GM19193 (cell line): ENCODE measurements at regions not wholly inside any gene's neighbourhood (a gene's known extent, or its start where the extent isn't known, plus 50 kb on each side); places are given as distances from the start of the nearest gene placed in this dataset.

ENCODE experiments used
- POLR2A ChIP-seq: IDR thresholded peaks from 4 replicates; pipeline ENCODE4 v1.6.1; 2011; ENCODE audit not compliant: insufficient read depth, insufficient read length; ENCODE audit errors: extremely low read depth

GRCh38 chr2:75342504-75343175 is 143.3 kb upstream of the TACR1 start:
- TF ChIP-seq POLR2A = no peak

DNA sequence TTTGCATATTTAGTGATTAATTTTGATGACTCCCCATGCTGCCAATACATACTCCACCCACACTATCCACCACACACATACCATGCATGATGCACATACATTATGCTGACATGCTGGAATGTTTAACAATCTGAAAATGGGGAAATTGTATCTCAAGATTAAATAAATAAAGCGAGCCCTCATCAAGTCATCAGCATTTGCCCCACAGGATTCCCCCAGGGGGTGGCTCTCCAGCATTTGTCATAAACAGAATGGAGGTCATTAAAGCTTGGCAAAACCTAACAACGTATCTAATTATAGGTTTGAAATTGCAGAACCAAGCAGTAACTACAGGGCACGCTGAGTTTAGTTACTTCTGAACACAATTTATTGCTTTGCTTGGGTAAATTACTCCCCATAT is 141.2 kb upstream of the TACR1 start:
- TF ChIP-seq POLR2A = no peak

GRCh38 chr2:75338461-75338860 is 139.1 kb upstream of the TACR1 start:
- no peak for TF ChIP-seq POLR2A

DNA sequence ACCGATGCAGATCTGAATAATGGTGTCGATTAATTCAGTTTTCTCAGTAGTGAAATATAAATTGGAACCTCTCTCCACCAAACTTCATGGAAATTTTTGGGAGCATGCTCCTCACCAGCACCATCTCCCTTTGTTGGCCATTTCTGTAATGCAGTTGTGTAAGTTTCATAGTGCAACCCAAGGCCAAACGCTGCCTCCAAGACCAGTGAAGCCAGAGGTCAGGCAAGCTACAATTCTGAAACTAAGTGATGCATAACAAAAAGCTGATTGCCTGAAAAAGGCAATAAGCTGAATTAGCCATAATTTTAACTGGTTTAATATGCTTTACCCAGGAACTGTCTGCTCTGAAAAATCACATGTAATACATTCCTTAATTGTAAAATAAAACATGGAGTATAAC is 138.3 kb upstream of the TACR1 start:
- no peak for TF ChIP-seq POLR2A

DNA sequence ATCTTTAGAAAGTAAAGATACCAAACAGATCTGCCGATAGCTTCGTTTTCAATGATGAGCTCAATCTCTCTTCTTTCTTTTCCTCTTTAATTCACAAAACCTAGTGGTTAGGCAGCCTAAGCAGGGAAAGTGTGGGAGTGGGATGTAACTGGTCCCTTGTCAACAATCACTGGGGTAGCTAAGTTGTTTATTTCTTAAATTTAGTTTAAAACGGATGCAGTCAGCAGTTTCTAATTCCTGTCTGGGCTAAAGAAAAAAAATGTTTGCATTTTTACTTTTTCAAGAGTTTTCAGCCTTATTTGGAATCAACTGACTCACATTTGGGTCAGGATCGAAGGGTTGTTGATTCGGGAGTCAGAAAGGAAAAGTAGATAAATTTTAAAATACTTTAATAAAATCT is 137.7 kb upstream of the TACR1 start:
- TF ChIP-seq POLR2A = no peak

DNA sequence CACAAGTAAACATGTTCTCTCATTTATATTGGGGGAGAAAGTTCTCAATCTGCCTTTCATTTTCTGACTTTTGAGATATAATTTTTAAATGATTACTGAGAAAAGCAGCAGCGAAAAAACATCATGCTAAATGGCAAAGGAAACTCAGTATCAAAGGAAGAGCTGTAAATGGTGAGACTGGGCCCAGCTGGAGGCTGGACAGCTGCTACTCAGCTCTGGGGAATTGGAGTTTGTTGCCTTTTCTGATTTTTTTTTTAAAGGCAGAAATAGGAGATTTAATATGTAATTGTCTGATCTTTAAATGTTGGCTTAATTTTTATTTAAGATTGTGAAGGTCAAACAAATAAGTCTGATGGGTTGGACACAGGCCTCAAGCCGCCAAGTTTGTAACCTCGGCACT is 137.1 kb upstream of the TACR1 start:
- TF ChIP-seq POLR2A = no peak

GRCh38 chr2:75334076-75334475 is 134.8 kb upstream of the TACR1 start:
- no peak for TF ChIP-seq POLR2A

DNA sequence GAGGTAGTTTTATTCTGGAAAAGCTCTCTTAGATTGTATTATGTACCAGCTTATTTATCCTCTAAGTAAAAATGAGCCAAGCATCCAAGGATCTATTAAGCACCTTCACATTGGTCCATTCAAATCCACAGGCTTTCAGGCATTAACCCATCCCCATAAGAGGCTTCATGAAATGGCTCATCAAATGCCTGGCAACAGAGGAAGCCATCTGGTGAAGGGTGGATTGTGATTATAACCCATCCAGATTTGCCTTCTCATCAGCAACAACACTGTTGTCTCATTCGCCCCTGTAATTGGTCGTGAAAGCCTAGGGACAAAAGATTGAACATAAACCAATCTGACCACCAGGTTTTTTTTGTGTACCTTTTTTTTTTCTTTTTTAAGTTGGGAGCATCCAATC is 134.3 kb upstream of the TACR1 start:
- TF ChIP-seq POLR2A = no peak

DNA sequence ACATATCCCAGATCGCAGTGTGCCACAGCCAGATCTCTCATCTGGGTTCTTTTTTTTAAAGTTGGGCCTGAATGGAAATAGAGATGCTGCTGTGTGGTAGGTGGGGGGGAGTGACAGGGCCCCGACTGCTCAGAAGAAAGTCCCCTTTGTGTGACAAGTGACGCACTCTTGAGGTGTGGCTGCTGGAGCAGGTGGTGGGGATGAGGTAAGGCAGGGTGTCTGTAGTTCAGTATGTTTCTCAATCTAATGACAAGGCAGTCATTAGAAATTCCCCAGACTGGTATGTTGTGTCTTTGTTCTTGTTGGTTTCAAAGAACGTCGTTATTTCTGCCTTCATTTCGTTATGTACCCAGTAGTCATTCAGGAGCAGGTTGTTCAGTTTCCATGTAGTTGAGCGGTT is 128.8 kb upstream of the TACR1 start:
- TF ChIP-seq POLR2A = no peak

GRCh38 chr2:75327334-75327733 is 128.0 kb upstream of the TACR1 start:
- no peak for TF ChIP-seq POLR2A

- TF ChIP-seq POLR2A = no peak
Observed at GRCh38 chr2:75326645-75327044, 127.3 kb upstream of the TACR1 start.

GRCh38 chr2:75325594-75325993 is 126.3 kb upstream of the TACR1 start:
- no peak for TF ChIP-seq POLR2A

GRCh38 chr2:75324861-75325284 is 125.6 kb upstream of the TACR1 start:
- TF ChIP-seq POLR2A = no peak

DNA sequence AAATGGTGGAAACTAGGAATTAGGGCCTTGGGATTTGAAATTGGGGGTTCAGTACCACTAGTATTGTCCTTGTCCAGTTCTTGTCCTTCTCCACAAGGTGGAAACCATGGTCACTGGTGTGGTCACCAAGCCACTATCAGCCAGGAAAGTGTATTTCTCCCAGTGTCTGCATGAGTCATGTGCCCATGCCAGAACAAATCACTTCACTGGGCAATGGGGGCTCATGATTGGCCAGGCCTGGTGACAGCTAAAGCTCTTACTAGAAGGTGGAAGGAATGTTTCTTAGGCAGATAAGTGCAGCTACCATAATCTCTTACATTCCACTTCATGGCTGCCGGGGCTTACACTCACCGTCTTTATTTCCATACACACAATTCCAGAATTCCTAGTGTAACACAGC is 124.8 kb upstream of the TACR1 start:
- no peak for TF ChIP-seq POLR2A

DNA sequence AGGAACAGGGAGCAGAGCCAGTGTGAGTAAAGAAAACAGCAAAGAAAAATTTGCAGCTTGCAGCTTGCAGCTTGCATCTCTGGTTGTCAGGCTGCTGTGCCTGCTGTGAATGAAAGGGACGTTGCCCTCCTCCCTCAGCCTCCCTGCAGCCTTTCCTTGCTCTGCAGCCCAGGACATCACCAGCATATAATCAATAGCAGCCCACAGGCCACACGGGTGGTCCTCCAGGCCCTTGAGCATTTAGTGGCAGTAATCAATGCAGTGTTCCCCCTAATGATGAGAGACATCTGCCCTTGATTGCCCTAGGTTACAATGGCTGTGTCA is 122.2 kb upstream of the TACR1 start:
- TF ChIP-seq POLR2A = no peak

DNA sequence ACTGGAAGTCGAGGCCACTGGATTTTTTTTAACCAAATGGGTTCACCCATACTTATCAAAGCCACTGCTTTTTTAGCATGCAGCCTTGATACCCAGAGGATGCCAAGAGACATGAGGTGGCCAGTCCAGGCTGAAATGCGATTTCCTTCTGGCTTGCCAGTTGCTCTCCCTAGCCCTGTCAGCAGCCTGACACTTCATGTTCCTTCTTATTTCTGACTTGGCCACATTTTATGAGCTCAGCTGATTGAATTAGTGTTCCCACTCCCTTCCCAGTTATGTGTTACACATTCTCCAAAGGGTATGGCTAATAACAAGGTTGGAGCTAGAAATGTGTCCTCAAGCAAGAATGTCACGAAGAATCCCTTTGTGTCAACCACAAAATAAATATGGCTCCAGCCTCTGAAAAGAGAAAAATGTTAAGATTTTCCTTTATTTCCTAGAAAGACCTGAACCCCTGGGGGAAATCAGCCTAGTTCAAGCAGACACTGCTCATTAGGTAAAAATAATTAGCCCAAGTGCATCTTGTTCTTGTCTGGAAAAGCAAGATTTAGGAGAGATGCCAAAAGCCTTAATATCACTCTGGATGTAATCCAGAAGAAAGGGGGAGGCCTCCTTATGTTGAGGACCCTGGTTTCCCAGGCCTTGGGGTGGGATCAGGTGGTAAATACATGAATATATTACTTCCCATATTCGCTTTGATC is 121.7 kb upstream of the TACR1 start:
- TF ChIP-seq POLR2A = no peak

- TF ChIP-seq POLR2A = no peak
Observed at GRCh38 chr2:75319951-75320350, 120.6 kb upstream of the TACR1 start.
